ENCODE measurements at regions not wholly inside any gene's neighbourhood (a gene's known extent, or its start where the extent isn't known, plus 50 kb on each side); places are given as distances from the start of the nearest gene placed in this dataset.

GRCh38 chr1:199081739-199082138, 442.9 kb downstream of the PTPRC start (continued):
- TF ChIP-seq ZBTB11 (CRISPR knock-in tag; IDR thresholded peaks at IDR 0.05): no peak
- TF ChIP-seq YBX1 (IDR thresholded peaks at IDR 0.05): no peak
- peak; percentile 96 for TF ChIP-seq MTA3 (IDR thresholded peaks at IDR 0.05; ENCODE audit: borderline replicate concordance, low read length)
- TF ChIP-seq NKRF (conservative IDR thresholded peaks at IDR 0.05): no peak
- TF ChIP-seq ZZZ3 (IDR thresholded peaks at IDR 0.05; ENCODE audit: control insufficient read depth, insufficient read length, low read depth): no peak
- TF ChIP-seq FOXM1 (IDR thresholded peaks at IDR 0.05; ENCODE audit: low read depth, low read length): peak; percentile 98
- no peak for TF ChIP-seq SREBF2 (IDR thresholded peaks at IDR 0.05; ENCODE audit: low read length)
- TF ChIP-seq TCF12 (IDR thresholded peaks at IDR 0.05; ENCODE audit: low read depth, low read length): no peak
- TF ChIP-seq STAT1 (conservative IDR thresholded peaks at IDR 0.05): no peak
- TF ChIP-seq FOS (IDR thresholded peaks at IDR 0.05; ENCODE audit: borderline replicate concordance, extremely low read depth, insufficient read length): no peak
- no peak for TF ChIP-seq ZNF274 (IDR thresholded peaks at IDR 0.05; ENCODE audit: insufficient read depth, insufficient read length)
- TF ChIP-seq PKNOX1 (IDR thresholded peaks at IDR 0.05): peak; percentile 63; the same call in 1 of the 2 replicates
- no peak for TF ChIP-seq HSF1 (IDR thresholded peaks at IDR 0.05; ENCODE audit: low read depth, low read length)
- TF ChIP-seq NRF1 (conservative IDR thresholded peaks at IDR 0.05; ENCODE audit: low read depth, low read length): no peak
- peak; percentile 80; the same call in 1 of the 2 replicates for TF ChIP-seq RELB (IDR thresholded peaks at IDR 0.05; ENCODE audit: low read depth)
- 0 out of 2 replicates have a peak, but pooled peaks have one; percentile 54 for TF ChIP-seq TCF7 (IDR thresholded peaks at IDR 0.05; ENCODE audit: borderline replicate concordance)
- peak; percentile 19; the same call in 1 of the 2 replicates for TF ChIP-seq SMC3 (IDR thresholded peaks at IDR 0.05; ENCODE audit: borderline replicate concordance, low read length)
- TF ChIP-seq E2F8 (IDR thresholded peaks at IDR 0.05; ENCODE audit: low read depth, partially characterized antibody): no peak
